ENCODE measurements at regions not wholly inside any gene's neighbourhood (a gene's known extent, or its start where the extent isn't known, plus 50 kb on each side); places are given as distances from the start of the nearest gene placed in this dataset.

DNA sequence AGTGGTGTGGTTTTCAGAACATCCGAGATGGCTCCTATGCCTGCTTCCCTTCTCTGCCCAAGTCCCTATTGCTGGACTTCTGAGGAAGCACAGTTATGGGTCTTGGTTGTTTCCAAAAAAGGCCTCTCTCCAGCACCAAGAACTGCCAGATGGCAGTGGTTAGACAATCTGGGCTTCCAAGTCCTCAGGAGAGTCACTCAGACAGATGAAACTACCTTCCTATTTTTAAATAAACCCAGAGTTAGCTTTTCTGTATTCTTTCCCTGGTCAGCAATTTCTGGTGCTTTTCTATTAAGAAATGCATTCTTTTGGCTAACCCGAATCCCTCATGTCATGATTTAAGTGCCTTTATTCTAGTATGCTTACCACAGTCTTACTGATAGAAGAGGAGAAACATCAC lies 245.9 kb downstream of the PRDM2 start:
- no peak for TF ChIP-seq CTCF (IDR thresholded peaks at IDR 0.05; ENCODE audit: low read depth, low read length, poor library complexity, severe bottlenecking)
- TF ChIP-seq EZH2phosphoT487 (IDR thresholded peaks at IDR 0.05; ENCODE audit: borderline replicate concordance, low read length) = no peak

Measured in DOHH2 (cell line).